ENCODE measurements at regions not wholly inside any gene's neighbourhood (a gene's known extent, or its start where the extent isn't known, plus 50 kb on each side); places are given as distances from the start of the nearest gene placed in this dataset.
"Not testable (repeated sequence)": the region's sequence is repeated elsewhere in the genome, so short reads cannot be mapped to it uniquely, and the experiment has no call there.

GRCh38 chr4:117916728-117917127 lies 117.6 kb upstream of the NDST3 start:
- H3K27me3 ChIP-seq, result no peaks in the 10 kb centered on the region
- H3K4me3 ChIP-seq, result no peak overlapping the region
- DNase-seq, result no peak
- no peaks in the 10 kb centered on the region for H3K9me3 ChIP-seq
- no peaks in the 10 kb centered on the region for H3K36me3 ChIP-seq
- TF ChIP-seq, protein P1, sequence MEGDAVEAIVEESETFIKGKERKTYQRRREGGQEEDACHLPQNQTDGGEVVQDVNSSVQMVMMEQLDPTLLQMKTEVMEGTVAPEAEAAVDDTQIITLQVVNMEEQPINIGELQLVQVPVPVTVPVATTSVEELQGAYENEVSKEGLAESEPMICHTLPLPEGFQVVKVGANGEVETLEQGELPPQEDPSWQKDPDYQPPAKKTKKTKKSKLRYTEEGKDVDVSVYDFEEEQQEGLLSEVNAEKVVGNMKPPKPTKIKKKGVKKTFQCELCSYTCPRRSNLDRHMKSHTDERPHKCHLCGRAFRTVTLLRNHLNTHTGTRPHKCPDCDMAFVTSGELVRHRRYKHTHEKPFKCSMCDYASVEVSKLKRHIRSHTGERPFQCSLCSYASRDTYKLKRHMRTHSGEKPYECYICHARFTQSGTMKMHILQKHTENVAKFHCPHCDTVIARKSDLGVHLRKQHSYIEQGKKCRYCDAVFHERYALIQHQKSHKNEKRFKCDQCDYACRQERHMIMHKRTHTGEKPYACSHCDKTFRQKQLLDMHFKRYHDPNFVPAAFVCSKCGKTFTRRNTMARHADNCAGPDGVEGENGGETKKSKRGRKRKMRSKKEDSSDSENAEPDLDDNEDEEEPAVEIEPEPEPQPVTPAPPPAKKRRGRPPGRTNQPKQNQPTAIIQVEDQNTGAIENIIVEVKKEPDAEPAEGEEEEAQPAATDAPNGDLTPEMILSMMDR (IDR thresholded peaks at IDR 0.05), result no peak
- no peak for TF ChIP-seq POLR2A (IDR thresholded peaks at IDR 0.05)
- no peaks in the 10 kb centered on the region for H3K4me1 ChIP-seq
- H3K27ac ChIP-seq, result no peak overlapping the region

DNA sequence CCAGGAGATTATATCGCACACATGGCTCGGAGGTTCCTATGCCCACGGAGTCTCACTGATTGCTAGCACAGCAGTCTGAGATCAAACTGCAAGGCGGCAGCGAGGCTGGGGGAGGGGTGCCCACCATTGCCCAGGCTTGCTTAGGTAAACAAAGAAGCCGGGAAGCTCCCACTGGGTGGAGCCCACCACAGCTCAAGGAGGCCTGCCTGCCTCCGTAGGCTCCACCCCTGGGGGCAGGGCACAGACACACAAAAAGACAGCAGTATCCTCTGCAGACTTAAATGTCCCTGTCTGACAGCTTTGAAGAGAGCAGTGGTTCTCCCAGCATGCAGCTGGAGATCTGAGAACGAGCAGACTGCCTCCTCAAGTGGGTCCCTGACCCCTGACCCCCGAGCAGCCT lies 112.0 kb upstream of the NDST3 start:
- not testable (repeated sequence) for H3K27ac ChIP-seq, H3K9me3 ChIP-seq, H3K4me1 ChIP-seq, H3K36me3 ChIP-seq, DNase-seq, H3K4me3 ChIP-seq, H3K27me3 ChIP-seq

GRCh38 chr4:117927823-117928222 lies 106.5 kb upstream of the NDST3 start:
- H3K4me1 ChIP-seq, H3K4me3 ChIP-seq, H3K9me3 ChIP-seq, H3K27ac ChIP-seq, DNase-seq, H3K27me3 ChIP-seq, H3K36me3 ChIP-seq: not testable (repeated sequence)

- DNase-seq, result no peak
Observed at GRCh38 chr4:117941611-117942010, 92.7 kb upstream of the NDST3 start.

GRCh38 chr4:117949621-117950020 lies 84.7 kb upstream of the NDST3 start:
- no peak for TF ChIP-seq POLR2A (IDR thresholded peaks at IDR 0.05)
- TF ChIP-seq, protein P1 (IDR thresholded peaks at IDR 0.05), result no peak

More at GRCh38 chr4:117941611-117942010, 92.7 kb upstream of the NDST3 start:
- Histone ChIP-seq H3K36me3 (no peaks in the 10 kb centered on the region), H3K4me3 (no peak overlapping the region), H3K27me3 (no peaks in the 10 kb centered on the region), H3K4me1 (no peaks in the 10 kb centered on the region), H3K27ac (no peak overlapping the region), H3K9me3 (no peaks in the 10 kb centered on the region)
- TF ChIP-seq, protein P1 (IDR thresholded peaks at IDR 0.05), result no peak
- no peak for TF ChIP-seq POLR2A (IDR thresholded peaks at IDR 0.05)

DNA sequence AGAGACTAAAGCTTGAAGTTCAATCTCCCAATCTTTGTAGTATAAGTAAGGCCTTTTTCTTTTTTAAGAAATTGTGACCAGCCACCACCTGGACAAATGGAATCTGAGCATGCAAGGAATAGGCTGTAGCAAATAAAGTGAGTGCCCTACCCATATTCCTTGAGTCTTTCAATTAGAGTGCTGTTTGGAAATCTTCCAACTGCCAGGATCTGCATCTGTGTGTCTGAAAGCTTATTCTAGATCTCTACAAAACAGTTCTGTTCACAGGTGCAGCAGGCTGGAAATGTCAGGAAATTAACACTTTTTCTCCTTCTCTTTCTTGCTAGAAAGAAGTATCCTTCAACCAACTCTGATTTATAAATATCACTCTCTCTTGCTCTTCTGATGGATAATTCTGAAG lies 76.7 kb upstream of the NDST3 start:
- Histone ChIP-seq H3K4me1 (no peaks in the 10 kb centered on the region), H3K4me3 (no peak overlapping the region), H3K9me3 (no peaks in the 10 kb centered on the region), H3K36me3 (no peaks in the 10 kb centered on the region), H3K27ac (no peak overlapping the region), H3K27me3 (no peaks in the 10 kb centered on the region)
- no peak for DNase-seq
- no peak for TF ChIP-seq POLR2A (IDR thresholded peaks at IDR 0.05)
- TF ChIP-seq, protein P1 (IDR thresholded peaks at IDR 0.05), result no peak

More at GRCh38 chr4:117949621-117950020, 84.7 kb upstream of the NDST3 start:
- no peaks in the 10 kb centered on the region for H3K9me3 ChIP-seq
- H3K4me1 ChIP-seq, result no peaks in the 10 kb centered on the region
- H3K4me3 ChIP-seq, result no peak overlapping the region
- no peak for DNase-seq
- H3K27me3 ChIP-seq, result no peaks in the 10 kb centered on the region
- H3K27ac ChIP-seq, result no peak overlapping the region
- no peaks in the 10 kb centered on the region for H3K36me3 ChIP-seq

DNA sequence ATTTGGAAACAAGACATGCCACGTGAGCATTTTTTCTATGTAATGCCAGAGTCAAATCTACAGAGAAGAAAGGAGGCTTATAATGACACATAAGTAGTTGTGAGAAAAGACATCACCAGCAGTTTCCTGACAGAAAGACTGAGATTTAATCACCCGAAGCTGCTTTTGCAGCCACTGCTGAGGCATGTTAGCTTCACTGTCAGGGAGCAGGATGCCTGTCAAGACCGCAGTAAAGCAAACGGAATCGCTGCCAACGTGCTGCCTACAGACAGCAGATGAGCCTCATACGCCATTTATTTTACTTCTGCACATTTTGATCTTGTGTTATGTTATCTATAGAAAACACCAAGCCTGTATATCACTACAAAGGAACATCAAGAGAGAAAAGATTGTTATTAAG lies 68.7 kb upstream of the NDST3 start:
- Histone ChIP-seq H3K36me3 (no peaks in the 10 kb centered on the region), H3K27me3 (no peaks in the 10 kb centered on the region), H3K27ac (no peak overlapping the region), H3K9me3 (no peaks in the 10 kb centered on the region), H3K4me1 (no peaks in the 10 kb centered on the region), H3K4me3 (no peak overlapping the region)
- no peak for DNase-seq
- no peak for TF ChIP-seq POLR2A (IDR thresholded peaks at IDR 0.05)
- TF ChIP-seq, protein P1 (IDR thresholded peaks at IDR 0.05), result no peak

Measured in Peyer's patch (tissue), 4 donors.